ENCODE measurements at regions not wholly inside any gene's neighbourhood (a gene's known extent, or its start where the extent isn't known, plus 50 kb on each side); places are given as distances from the start of the nearest gene placed in this dataset.
"Not testable (repeated sequence)": the region's sequence is repeated elsewhere in the genome, so short reads cannot be mapped to it uniquely, and the experiment has no call there.

GRCh38 chr5:33161421-33161820, 279.3 kb upstream of the TARS1 start:
- no peak for DNase-seq

DNA sequence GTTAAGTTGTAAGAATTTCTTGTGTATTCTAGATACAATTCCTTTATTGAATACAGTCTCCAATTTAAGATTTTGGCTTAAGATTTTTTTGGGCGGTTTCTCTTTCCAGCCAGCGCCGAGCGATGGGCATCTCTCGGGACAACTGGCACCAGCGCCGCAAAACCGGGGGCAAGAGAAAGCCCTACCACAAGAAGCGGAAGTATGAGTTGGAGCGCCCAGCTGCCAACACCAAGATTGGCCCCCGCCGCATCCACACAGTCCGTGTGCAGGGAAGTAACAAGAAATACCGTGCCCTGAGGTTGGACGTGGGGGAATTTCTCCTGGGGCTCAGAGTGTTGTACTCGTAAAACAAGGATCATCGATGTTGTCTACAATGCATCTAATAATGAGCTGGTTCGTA, 278.7 kb upstream of the TARS1 start:
- DNase-seq = no peak

- no peak for DNase-seq
Observed at GRCh38 chr5:33166522-33166921, 274.2 kb upstream of the TARS1 start.

DNA sequence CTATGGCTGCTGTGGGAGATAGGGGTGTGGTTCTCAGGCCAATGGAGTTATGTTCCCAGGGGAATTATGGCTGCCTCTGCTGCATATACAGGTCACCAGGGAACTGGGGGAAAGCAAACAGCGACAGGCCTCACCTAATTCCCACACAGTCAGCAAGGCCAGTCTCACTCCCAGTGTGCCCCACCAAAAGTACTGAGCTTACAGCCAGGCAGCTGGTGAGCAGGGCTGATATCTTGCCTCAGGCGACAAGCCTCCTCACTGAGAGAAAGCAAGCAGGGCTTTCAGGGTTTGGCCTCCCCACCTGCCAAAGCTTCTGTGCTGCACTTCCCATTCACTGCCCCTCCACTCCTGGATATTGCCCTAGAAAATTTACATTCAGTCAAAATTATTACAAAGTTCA, 273.8 kb upstream of the TARS1 start:
- no peak for DNase-seq

DNA sequence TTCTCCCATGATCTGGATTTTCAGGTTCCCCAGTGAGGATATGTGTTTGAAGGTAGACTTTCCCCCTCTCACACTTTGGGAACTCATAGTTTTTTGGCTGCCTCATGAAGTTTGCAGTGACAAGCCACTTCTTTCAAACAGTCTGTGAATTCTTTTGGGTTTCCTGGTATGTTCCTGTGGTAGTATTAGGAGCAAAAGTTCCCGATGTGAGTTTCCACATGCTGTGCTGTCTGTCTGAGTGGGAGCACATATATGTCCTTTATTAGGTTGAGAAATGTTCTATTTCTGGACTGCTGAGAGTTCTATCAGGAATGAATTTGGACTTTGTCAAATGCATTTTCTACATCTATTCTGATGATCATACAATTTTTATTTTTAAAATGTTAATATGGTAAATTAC, 273.2 kb upstream of the TARS1 start:
- no peak for DNase-seq

DNA sequence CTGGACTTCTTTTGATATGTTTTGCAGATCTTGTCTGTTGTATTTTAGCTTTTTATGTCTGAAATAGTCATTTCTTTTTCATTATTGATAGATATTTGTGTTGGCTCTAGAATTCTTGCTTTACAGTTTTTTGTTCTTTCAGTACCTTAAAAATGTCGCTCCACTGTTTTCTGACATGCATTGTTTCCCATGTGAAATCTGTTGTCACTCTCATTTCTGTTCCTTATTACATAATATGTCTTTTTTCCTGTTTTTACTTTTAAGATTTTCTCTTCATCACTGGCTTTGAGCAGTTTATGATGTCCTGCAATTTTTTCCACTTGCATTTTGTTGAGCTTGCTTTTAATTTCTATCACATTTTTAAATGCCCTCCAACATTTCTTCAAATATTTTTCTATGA, 270.4 kb upstream of the TARS1 start:
- no peak for DNase-seq

GRCh38 chr5:33174383-33174782, 266.4 kb upstream of the TARS1 start:
- no peak for DNase-seq

GRCh38 chr5:33179301-33179700, 261.5 kb upstream of the TARS1 start:
- no peak for DNase-seq

GRCh38 chr5:33180900-33181299, 259.9 kb upstream of the TARS1 start:
- DNase-seq = no peak

DNA sequence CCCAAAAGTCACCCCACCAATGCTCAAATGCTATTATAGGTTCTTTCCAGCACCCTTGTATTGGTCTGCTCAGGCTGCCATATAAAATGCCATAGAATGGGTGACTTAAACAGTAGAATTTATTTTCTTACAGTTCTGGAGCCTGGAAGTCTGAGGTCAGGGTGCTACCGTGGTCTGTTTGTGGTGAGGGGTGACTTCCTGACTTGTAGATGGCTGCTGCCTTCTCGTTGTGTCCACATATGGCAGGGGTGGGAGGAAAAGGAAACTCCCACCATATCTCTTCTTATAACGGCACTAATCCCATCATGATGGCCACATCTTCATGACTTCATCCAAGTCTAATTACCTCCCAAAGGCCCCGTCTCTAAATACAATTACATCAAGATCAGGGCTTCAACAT, 257.8 kb upstream of the TARS1 start:
- no peak for DNase-seq

- no peak for DNase-seq
Observed at GRCh38 chr5:33184367-33184766, 256.4 kb upstream of the TARS1 start.

GRCh38 chr5:33188089-33188488, 252.7 kb upstream of the TARS1 start:
- DNase-seq = no peak

- DNase-seq = no peak
Observed at GRCh38 chr5:33194914-33195313, 245.9 kb upstream of the TARS1 start.

- no peak for DNase-seq
Observed at GRCh38 chr5:33195431-33196165, 245.2 kb upstream of the TARS1 start.

- DNase-seq = no peak
Observed at GRCh38 chr5:33198836-33199235, 241.9 kb upstream of the TARS1 start.

DNA sequence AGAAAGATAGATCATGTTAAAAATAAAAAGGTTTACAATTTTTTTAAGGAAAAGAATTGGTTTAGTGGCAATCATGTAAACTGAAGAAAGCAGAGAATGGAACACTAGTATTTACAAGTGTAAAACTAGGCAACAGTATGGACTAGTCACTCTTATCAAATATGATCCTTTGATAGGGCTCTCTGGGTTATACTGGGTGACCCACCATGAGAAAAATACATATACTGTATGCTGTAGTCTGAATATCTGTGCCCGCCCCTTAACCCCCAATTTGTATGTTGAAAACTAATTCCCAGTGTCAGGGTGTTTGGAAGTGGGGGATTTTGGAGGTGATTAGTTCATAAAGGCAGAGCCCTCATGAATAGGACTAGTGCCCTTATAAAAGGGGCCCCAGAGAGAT, 236.8 kb upstream of the TARS1 start:
- no peak for DNase-seq

DNA sequence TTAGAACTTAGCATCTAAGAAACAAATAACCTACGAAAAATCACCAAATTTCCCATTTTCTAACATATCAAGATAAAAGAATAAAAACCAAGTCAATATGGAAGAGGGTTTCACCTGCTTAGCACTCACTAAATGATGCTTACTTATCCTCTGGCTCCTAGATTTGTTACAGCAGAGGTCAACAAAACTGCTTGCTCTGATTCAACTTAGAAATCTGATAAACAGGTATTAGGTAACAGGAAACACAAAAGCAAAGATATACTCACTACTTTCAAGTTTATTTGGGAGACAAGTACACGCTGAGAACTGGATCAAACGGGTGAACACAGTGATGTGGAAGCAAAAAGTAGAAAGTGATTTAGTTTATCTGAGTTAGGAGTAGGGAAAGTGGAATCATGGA, 235.7 kb upstream of the TARS1 start:
- no peak for DNase-seq

DNA sequence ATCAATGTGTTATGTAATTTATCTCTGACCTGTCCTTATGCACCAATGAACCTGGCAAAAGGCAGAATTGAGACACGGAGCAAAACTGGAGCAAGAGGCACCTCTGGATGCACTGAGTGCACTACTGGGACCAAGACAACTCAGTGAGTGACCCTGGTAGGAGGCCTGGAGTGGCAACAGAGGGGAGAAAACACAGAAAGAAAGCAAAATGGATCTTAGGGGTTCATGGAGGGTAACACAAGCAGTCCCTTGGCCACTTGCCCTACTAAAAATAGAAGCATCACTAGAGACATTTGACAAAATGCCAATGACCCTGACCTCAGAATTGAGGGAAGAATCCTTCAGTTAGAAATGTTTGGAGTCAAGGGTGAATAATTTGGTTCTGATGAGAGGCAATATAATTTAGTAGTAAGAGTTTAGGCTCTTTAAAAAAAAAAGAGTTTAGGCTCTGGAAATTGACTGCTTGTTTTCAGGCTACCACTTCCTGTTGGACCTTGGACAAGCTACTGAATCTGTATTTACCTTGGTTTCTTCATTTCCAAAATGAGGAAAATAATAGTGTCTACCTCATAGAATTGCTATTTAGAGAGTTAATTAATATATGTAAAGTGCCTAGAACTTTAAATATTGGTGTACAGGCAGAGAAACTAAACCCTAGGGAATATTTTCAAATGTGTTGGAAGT, 234.9 kb upstream of the TARS1 start:
- no peak for DNase-seq

DNA sequence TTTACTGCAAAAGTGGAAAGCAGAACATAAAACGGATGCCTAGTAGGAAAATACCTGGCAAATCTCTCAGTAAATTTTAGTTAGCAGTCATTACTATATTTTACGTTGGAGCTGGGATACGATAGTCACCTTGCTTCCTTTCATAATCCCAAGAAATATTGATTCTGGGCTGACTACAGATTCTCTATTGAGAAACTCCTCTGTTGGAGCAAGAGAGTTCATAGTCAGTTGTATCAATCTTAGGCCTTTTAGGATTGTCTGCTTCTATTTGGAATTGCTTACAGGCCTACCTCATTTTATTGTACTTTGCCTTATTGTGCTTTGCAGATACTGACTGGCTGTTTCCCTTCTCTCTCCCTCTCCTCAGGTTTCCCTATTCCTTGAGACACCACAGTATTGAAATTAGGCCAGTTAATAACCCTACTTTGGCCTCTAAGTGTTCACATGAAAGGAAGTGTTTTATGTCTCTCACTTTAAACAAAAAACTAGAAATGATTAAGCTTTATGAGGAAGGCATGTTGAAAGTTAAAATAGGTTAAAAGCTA, 233.7 kb upstream of the TARS1 start:
- no peak for DNase-seq

DNA sequence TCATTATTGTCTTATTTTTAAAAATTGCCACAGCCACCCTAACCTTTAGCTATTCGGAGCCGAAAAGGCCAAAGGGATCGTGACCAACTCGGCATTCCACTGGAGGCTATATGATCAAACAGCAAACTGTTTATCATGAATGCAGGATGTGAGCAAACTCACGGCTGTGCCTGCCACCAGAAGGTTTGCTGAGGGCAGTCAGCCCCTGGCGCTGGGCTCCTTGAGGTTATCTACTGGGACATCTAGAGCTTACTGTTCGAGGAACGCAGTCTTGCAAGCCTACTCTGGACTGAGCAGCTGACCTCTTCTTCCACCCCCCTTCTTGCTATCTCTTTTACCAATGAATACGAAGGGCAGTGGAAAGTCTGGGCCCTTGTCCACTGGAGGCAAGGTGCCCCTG, 231.5 kb upstream of the TARS1 start:
- no peak for DNase-seq

DNA sequence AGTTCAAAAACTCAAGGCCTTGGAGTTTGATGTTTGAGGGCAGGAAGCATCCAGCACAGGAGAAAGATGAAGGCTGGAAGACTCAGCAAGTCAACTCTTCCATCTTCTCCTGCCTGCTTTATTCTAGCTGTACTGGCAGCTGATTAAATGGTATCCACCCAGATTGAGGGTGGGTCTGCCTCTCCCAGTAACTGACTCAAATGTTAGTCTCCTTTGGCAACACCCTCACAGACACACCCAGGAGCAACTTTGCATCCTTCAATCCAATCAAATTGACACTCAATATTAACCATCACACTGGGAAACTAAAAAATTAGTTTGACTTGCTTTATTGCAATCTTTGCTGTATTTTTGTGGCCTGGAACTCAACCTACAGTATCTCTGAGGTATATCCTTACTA, 230.5 kb upstream of the TARS1 start:
- not testable (repeated sequence) for DNase-seq

DNA sequence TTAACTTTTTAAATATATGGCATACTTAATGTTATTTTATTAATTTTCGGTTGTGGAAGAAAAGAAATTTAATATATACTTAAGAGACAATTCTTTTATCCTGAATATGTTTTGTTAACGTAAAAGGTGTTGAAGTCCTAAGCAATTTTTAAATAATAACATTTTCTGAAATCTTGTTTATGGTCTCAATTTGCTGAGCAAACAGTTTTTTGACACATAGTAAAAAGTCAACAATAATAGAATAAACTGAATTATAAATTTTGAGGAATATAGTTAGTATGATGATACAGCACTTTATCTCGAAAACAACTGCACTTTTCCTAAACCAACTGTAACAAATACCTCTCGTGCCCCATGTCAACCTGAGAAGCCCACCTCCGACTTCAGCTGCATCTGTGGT, 229.8 kb upstream of the TARS1 start:
- DNase-seq = no peak

GRCh38 chr5:33212439-33212838, 228.3 kb upstream of the TARS1 start:
- no peak for DNase-seq

- DNase-seq = no peak
Observed at GRCh38 chr5:33212900-33213299, 227.9 kb upstream of the TARS1 start.

Measured in CD4-positive, alpha-beta T cell treated with Interleukin-4 for 4 hours (primary cell).